ENCODE measurements at regions not wholly inside any gene's neighbourhood (a gene's known extent, or its start where the extent isn't known, plus 50 kb on each side); places are given as distances from the start of the nearest gene placed in this dataset.
"Not testable (repeated sequence)": the region's sequence is repeated elsewhere in the genome, so short reads cannot be mapped to it uniquely, and the experiment has no call there.

- TF ChIP-seq CTCF (IDR thresholded peaks at IDR 0.05; ENCODE audit: poor library complexity); EZH2 (IDR thresholded peaks at IDR 0.05; ENCODE audit: borderline replicate concordance): not testable (repeated sequence)
Measured at GRCh38 chr12:85475277-85475676, 195.3 kb downstream of the ALX1 start.
